HCT116 (cell line): ENCODE measurements at regions not wholly inside any gene's neighbourhood (a gene's known extent, or its start where the extent isn't known, plus 50 kb on each side); places are given as distances from the start of the nearest gene placed in this dataset.

ENCODE experiments used
- ATAC-seq: fragments of 200-7000 bp; cut with Tn5 transposase; 2 replicates; pipeline ENCODE4 v1.9.1; 2020; ENCODE audit warnings: mild to moderate bottlenecking, moderate library complexity
- BruUV-seq: library from RNA; stranded (reverse); fragments of 400-500 nt; replicated peaks from 2 replicates; lab custom pipeline; 2021; lab: Mats Ljungman, UMichigan
- CTCF ChIA-PET: fragments of 300-600 bp; sonication (Branson Sonifier 250); formaldehyde crosslinking; loops from one replicate; lab custom pipeline; 2021; ENCODE audit warnings: antibody characterized with exemption; lab: Charles Lee
- POLR2A ChIA-PET: fragments of 300-600, 350-600 bp; sonication (Branson Sonifier 250); formaldehyde crosslinking; loops from one replicate; lab custom pipeline; 2021; ENCODE audit warnings: antibody characterized with exemption; lab: Charles Lee
- RAD21 ChIA-PET, 2 experiments: fragments of 300-600 bp; sonication (Branson Sonifier 250); formaldehyde crosslinking; loops; one replicate each; lab custom pipeline; 2023; ENCODE audit warnings: low total read pairs in 2 of 2; ENCODE audit not compliant: uncharacterized antibody in 2 of 2, unreplicated experiment in 2 of 2, low non-redundant PET in 1 of 2; lab: Charles Lee
- DNase-seq: peaks from one replicate; pipeline ENCODE4 v3.0.0-alpha.2; 2010; ENCODE audit warnings: low read depth, low spot score
- H2AFZ ChIP-seq: fragments of 200-600 bp; shearing (Covaris generic), sonication (generic); 2 replicates; pipeline ENCODE4 v1.6.1; 2017; ENCODE audit warnings: low read depth, mixed run types, mixed read lengths, antibody characterized with exemption, low read length; ENCODE audit not compliant: poor library complexity, severe bottlenecking
- H3K27ac ChIP-seq: 2 replicates; pipeline ENCODE4 v1.5.1; 2012; ENCODE audit warnings: low read depth, low read length
- H3K27me3 ChIP-seq: fragments of 200-600 bp; sonication (generic); 2 replicates; pipeline ENCODE4 v1.6.1; 2016; ENCODE audit warnings: mixed run types, low read length, mixed read lengths; ENCODE audit not compliant: insufficient read depth
- H3K36me3 ChIP-seq, 2 experiments: fragments of 200-500 bp in 1 of 2; fragments of 200-600 bp in 1 of 2; sonication (Bioruptor generic) in 1 of 2; sonication (generic) in 1 of 2; 2 replicates each; pipeline versions ENCODE4 v1.5.1 to v1.6.1; 2014 to 2016; ENCODE audit warnings: low read length in 2 of 2, inconsistent platforms in 1 of 2, mixed read lengths in 1 of 2, mixed run types in 1 of 2; ENCODE audit not compliant: insufficient read depth in 2 of 2, control insufficient read depth in 1 of 2
- H3K4me1 ChIP-seq, 2 experiments: fragments of 200-600 bp in 1 of 2; sonication (generic) in 1 of 2; 2 replicates each; pipeline versions ENCODE4 v1.5.1 to v1.6.1; 2012 to 2017; ENCODE audit warnings: low read length in 2 of 2, inconsistent platforms in 1 of 2, mild to moderate bottlenecking in 1 of 2, mixed read lengths in 1 of 2, mixed run types in 1 of 2, moderate library complexity in 1 of 2; ENCODE audit not compliant: insufficient read depth in 2 of 2, control insufficient read depth in 1 of 2
- H3K4me2 ChIP-seq: fragments of 200-600 bp; sonication (generic); 2 replicates; pipeline ENCODE4 v1.6.1; 2017; ENCODE audit warnings: mixed run types, low read length, mixed read lengths
- H3K4me3 ChIP-seq, 2 experiments: fragments of 200-600 bp in 1 of 2; sonication (generic) in 1 of 2; replicated peaks in 1 of 2; 2 replicates each; pipeline ENCODE4 v1.5.1; 2011 to 2016; ENCODE audit warnings: low read length in 2 of 2, control low read depth in 1 of 2, low read depth in 1 of 2, mild to moderate bottlenecking in 1 of 2, mixed read lengths in 1 of 2, mixed run types in 1 of 2
- H3K79me2 ChIP-seq: fragments of 200-600 bp; sonication (generic); 2 replicates; pipeline ENCODE4 v1.6.1; 2017; ENCODE audit warnings: mild to moderate bottlenecking, mixed run types, low read length, moderate library complexity, mixed read lengths; ENCODE audit not compliant: insufficient read depth
- H3K9ac ChIP-seq: fragments of 200-600 bp; sonication (generic); 2 replicates; pipeline ENCODE4 v1.6.1; 2016; ENCODE audit warnings: low read length, mixed read lengths
- H3K9me2 ChIP-seq: fragments of 200-600 bp; sonication (generic), shearing (Covaris generic); 2 replicates; pipeline ENCODE4 v1.6.1; 2017; ENCODE audit warnings: mixed run types, mild to moderate bottlenecking, moderate library complexity; ENCODE audit not compliant: insufficient read depth
- H3K9me3 ChIP-seq, 2 experiments: fragments of 200-500 bp in 1 of 2; fragments of 200-600 bp in 1 of 2; sonication (Bioruptor generic) in 1 of 2; sonication (generic) in 1 of 2; 2 replicates each; pipeline ENCODE4 v1.6.1; 2014 to 2017; ENCODE audit warnings: low read length in 2 of 2, mixed read lengths in 2 of 2, inconsistent platforms in 1 of 2, low read depth in 1 of 2, mild to moderate bottlenecking in 1 of 2, mixed run types in 1 of 2, moderate library complexity in 1 of 2; ENCODE audit not compliant: control insufficient read depth in 1 of 2, insufficient read depth in 1 of 2
- H4K20me1 ChIP-seq: fragments of 200-600 bp; sonication (generic), shearing (Covaris generic); 2 replicates; pipeline ENCODE4 v1.6.1; 2017; ENCODE audit warnings: mixed run types, mild to moderate bottlenecking, moderate library complexity; ENCODE audit not compliant: insufficient read depth
- ATF3 ChIP-seq: IDR thresholded peaks from 2 replicates; pipeline ENCODE4 v1.6.1; 2012
- CBX3 ChIP-seq: IDR thresholded peaks from 2 replicates; pipeline ENCODE4 v1.6.1; 2012; ENCODE audit warnings: low read depth
- CEBPB ChIP-seq: IDR thresholded peaks from 2 replicates; pipeline ENCODE4 v1.6.1; 2012; ENCODE audit warnings: low read depth
- CTCF ChIP-seq, 3 experiments: fragments of 200-600 bp in 1 of 3; sonication (generic) in 1 of 3; IDR thresholded peaks in 2 of 3; conservative IDR thresholded peaks in 1 of 3; 2 replicates each; pipeline ENCODE4 v1.5.1; 2012 to 2017; ENCODE audit warnings: low read depth in 2 of 3, low read length in 2 of 3, antibody characterized with exemption in 1 of 3, borderline replicate concordance in 1 of 3, control low read depth in 1 of 3, mild to moderate bottlenecking in 1 of 3, mixed read lengths in 1 of 3, mixed run types in 1 of 3, moderate library complexity in 1 of 3; ENCODE audit not compliant: insufficient read depth in 1 of 3
- ELF1 ChIP-seq: IDR thresholded peaks from 2 replicates; pipeline ENCODE4 v1.6.1; 2012; ENCODE audit warnings: low read depth, borderline replicate concordance
- EZH2 ChIP-seq: fragments of 200-600 bp; sonication (generic); IDR thresholded peaks from 2 replicates; pipeline ENCODE4 v1.6.1; 2017; ENCODE audit warnings: antibody characterized with exemption, mixed run types
- EZH2phosphoT487 ChIP-seq: fragments of 200-600 bp; IDR thresholded peaks from 2 replicates; pipeline ENCODE4 v1.6.1; 2018; ENCODE audit warnings: antibody characterized with exemption, borderline replicate concordance
- MAX ChIP-seq: IDR thresholded peaks from 2 replicates; pipeline ENCODE4 v1.6.1; 2012
- SP1 ChIP-seq: IDR thresholded peaks from 2 replicates; pipeline ENCODE4 v1.6.1; 2012; ENCODE audit warnings: low read depth
- TCF7L2 ChIP-seq: IDR thresholded peaks from 2 replicates; pipeline ENCODE4 v1.7.0; 2011; ENCODE audit warnings: borderline replicate concordance, inconsistent platforms; ENCODE audit not compliant: insufficient read depth, insufficient read length; ENCODE audit errors: extremely low read depth
- ZFX ChIP-seq: fragments of 450-650 bp; IDR thresholded peaks from 2 replicates; pipeline ENCODE4 v1.6.1; 2017
- ZNF274 ChIP-seq: fragments of 200-500 bp; sonication (Bioruptor generic); IDR thresholded peaks from 2 replicates; pipeline ENCODE4 v1.6.1; 2014; ENCODE audit warnings: mild to moderate bottlenecking, low read depth, low read length, inconsistent platforms
- intact Hi-C: fragments of 100-400 bp; cut with micrococcal nuclease; formaldehyde crosslinking; loops from 2 replicates; pipeline ENCODE4 v1.10.0; 2022

- no peak overlapping the region for H3K4me3 ChIP-seq
- no peak overlapping the region for H3K27ac ChIP-seq
- POLR2A ChIA-PET = no interaction called here
- intact Hi-C loops = no loop called here
- H2AFZ ChIP-seq = no peak overlapping the region
- H3K4me2 ChIP-seq = no peak overlapping the region
- CTCF ChIA-PET = no interaction called here
- H4K20me1 ChIP-seq = no peaks in the 10 kb centered on the region
- H3K27me3 ChIP-seq = peaks cover 8% of the 10 kb centered on the region; the same call in 1 of the 2 replicates
- no peaks in the 10 kb centered on the region for H3K36me3 ChIP-seq
- H3K9me2 ChIP-seq = no peaks in the 10 kb centered on the region
- ATAC-seq = no peak
- RAD21 ChIA-PET = no interaction called here
- H3K79me2 ChIP-seq = no peaks in the 10 kb centered on the region
- H3K9me3 ChIP-seq = no peaks in the 10 kb centered on the region
- H3K9ac ChIP-seq = no peak overlapping the region
- BruUV-seq = no TSS peak
- no peaks in the 10 kb centered on the region for H3K4me1 ChIP-seq
- TF ChIP-seq SP1 (no peak), CBX3 (no peak), ELF1 (no peak), ZFX (no peak), CTCF (IDR thresholded peaks at IDR 0.05 in 2 of 3, conservative IDR thresholded peaks at IDR 0.05 in 1 of 3; ENCODE audit: borderline replicate concordance in 1 of 3, insufficient read depth in 1 of 3, low read depth in 2 of 3, low read length in 2 of 3) (no peak), EZH2phosphoT487 (no peak), CEBPB (no peak), EZH2 (no peak), TCF7L2 (no peak), MAX (no peak), ATF3 (no peak), ZNF274 (no peak)
- DNase-seq = no peak
These were observed 188.0 kb upstream of the GPR26 start for GRCh38 chr10:123478116-123478515.
